Ascending aorta (tissue), 2 donors: ENCODE measurements at regions not wholly inside any gene's neighbourhood (a gene's known extent, or its start where the extent isn't known, plus 50 kb on each side); places are given as distances from the start of the nearest gene placed in this dataset.

Experiments
- DNase-seq, 2 donors: peaks; one replicate each; pipeline ENCODE4 v3.0.0-alpha.2; 2019; ENCODE audit warnings: low spot score in 2 of 2
- H3K27ac ChIP-seq, 2 donors: fragments of 200-600 bp; sonication (generic); one replicate each; pipeline ENCODE4 v1.5.1; 2016 to 2017; ENCODE audit warnings: mild to moderate bottlenecking in 1 of 2
- H3K27me3 ChIP-seq: fragments of 200-600 bp; sonication (generic); one replicate; pipeline ENCODE4 v1.5.1; 2017
- H3K36me3 ChIP-seq, 2 donors: fragments of 200-600 bp; sonication (generic); one replicate each; pipeline ENCODE4 v1.5.1; 2016
- H3K4me1 ChIP-seq, 2 donors: fragments of 200-600 bp; sonication (generic); one replicate each; pipeline ENCODE4 v1.5.1; 2016 to 2017; ENCODE audit warnings: mild to moderate bottlenecking in 1 of 2
- H3K4me3 ChIP-seq, 2 donors: fragments of 200-600 bp; sonication (generic); one replicate each; pipeline ENCODE4 v1.5.1; 2016 to 2017; ENCODE audit warnings: mild to moderate bottlenecking in 1 of 2
- H3K9me3 ChIP-seq, 2 donors: fragments of 200-600 bp; sonication (generic); one replicate each; pipeline ENCODE4 v1.5.1; 2016
- intact Hi-C: fragments of 100-400 bp; cut with DNase I; formaldehyde crosslinking; loops from one replicate; pipeline ENCODE4 v1.15.1; 2023
- TF ChIP-seq, protein P1 (sequence below), 3 experiments: fragments of 200-600 bp in 2 of 3; fragments of 450-650 bp in 1 of 3; sonication (generic) in 2 of 3; IDR thresholded peaks; one replicate each; pipeline ENCODE4 v1.5.1; 2016 to 2019; ENCODE audit warnings: antibody characterized with exemption in 3 of 3, mild to moderate bottlenecking in 1 of 3, moderate library complexity in 1 of 3

DNA sequence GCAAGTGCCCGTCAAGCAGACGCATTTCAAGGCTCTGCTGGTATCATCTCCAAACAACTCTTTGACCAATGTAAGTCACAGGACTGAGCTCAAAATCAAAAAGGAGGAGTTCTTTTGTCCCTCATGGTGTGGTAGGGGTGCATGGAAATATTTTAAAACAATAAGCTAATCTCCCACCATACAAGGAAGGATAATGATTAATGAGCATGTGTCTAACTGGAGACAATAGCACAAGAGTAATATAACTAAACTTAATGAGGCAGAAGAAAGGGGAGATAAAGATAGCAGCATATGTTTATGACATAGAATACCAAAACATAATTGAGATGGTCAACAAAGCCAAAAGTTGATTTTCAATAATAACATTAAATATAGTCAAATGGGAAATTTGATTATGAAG is 668.0 kb upstream of the ZP4 start:
- H3K27me3 ChIP-seq: no peaks in the 10 kb centered on the region
- no peaks in the 10 kb centered on the region for H3K36me3 ChIP-seq
- no peak for DNase-seq
- TF ChIP-seq, protein P1, sequence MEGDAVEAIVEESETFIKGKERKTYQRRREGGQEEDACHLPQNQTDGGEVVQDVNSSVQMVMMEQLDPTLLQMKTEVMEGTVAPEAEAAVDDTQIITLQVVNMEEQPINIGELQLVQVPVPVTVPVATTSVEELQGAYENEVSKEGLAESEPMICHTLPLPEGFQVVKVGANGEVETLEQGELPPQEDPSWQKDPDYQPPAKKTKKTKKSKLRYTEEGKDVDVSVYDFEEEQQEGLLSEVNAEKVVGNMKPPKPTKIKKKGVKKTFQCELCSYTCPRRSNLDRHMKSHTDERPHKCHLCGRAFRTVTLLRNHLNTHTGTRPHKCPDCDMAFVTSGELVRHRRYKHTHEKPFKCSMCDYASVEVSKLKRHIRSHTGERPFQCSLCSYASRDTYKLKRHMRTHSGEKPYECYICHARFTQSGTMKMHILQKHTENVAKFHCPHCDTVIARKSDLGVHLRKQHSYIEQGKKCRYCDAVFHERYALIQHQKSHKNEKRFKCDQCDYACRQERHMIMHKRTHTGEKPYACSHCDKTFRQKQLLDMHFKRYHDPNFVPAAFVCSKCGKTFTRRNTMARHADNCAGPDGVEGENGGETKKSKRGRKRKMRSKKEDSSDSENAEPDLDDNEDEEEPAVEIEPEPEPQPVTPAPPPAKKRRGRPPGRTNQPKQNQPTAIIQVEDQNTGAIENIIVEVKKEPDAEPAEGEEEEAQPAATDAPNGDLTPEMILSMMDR (IDR thresholded peaks at IDR 0.05): no peak
- no peak overlapping the region for H3K4me3 ChIP-seq
- no peak overlapping the region for H3K27ac ChIP-seq
- H3K4me1 ChIP-seq: no peaks in the 10 kb centered on the region
- intact Hi-C loops: no loop called here
- H3K9me3 ChIP-seq: no peaks in the 10 kb centered on the region

DNA sequence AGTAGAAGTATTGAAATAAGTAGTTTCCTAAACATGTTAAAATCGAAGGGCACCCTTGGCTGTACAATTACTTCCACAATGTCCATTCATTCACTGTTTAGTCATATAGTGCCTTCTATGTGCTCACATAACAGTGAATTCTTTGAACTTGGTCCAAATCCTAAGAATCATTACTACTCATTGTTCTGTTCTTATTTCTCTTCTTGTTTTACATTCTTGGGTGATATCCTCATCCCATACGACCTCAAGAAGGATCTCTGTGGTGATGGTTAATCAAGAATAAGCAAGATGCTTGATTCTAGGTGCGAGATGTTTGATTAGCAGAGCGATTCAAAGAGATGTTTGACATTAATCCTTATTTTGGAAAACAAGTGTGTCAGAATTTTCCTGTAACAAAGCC is 667.4 kb upstream of the ZP4 start:
- TF ChIP-seq, protein P1 (IDR thresholded peaks at IDR 0.05): no peak

DNA sequence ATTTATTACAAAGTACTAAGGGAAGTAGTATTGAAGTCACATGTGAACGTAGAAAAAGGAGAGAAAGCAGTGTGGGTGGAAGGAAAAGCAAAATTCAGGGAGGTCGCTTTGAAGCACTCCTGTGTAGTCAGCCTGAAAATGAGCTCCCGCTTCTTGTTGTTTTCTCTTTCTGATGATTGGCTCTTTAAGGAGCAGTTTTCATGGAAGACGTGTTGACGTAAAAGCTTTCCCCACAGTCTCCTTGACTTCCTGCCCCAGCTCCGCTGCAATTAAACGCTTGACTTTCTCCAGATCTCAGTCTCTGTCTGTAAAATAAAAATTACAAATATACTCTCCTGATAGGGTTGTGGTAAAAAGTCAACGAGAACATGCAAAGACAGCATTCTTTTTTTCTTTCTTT is 661.5 kb upstream of the ZP4 start:
- intact Hi-C loops: no loop called here
- H3K9me3 ChIP-seq: no peaks in the 10 kb centered on the region
- no peak overlapping the region for H3K4me3 ChIP-seq
- no peaks in the 10 kb centered on the region for H3K27me3 ChIP-seq
- no peak for DNase-seq
- H3K36me3 ChIP-seq: no peaks in the 10 kb centered on the region
- H3K27ac ChIP-seq: no peak overlapping the region
- TF ChIP-seq, protein P1 (IDR thresholded peaks at IDR 0.05): no peak
- H3K4me1 ChIP-seq: no peaks in the 10 kb centered on the region

More for the DNA sequence above, 667.4 kb upstream of the ZP4 start:
- no peaks in the 10 kb centered on the region for H3K27me3 ChIP-seq
- no peaks in the 10 kb centered on the region for H3K9me3 ChIP-seq
- H3K4me3 ChIP-seq: no peak overlapping the region
- H3K27ac ChIP-seq: no peak overlapping the region
- DNase-seq: no peak
- intact Hi-C loops: no loop called here
- no peaks in the 10 kb centered on the region for H3K4me1 ChIP-seq
- no peaks in the 10 kb centered on the region for H3K36me3 ChIP-seq

DNA sequence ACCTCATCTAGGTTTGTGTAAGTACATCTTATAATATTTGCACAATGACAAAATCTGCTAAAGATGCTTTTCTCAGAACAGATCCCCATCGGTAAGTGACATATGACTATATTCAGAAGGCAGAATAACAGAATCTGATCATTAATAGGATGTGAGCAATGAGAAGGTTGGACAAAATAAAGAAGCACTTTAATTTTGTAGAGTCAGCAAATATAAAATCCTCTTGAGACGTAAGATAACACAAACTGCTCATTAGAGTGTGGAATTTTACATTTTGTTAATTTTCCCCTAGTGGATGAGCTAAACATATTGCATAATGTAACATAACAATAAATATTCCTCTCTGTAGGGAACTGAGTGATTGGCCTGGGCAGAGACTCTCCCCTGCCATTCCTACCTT is 658.4 kb upstream of the ZP4 start:
- TF ChIP-seq, protein P1 (IDR thresholded peaks at IDR 0.05): no peak
- no peak overlapping the region for H3K27ac ChIP-seq
- H3K4me3 ChIP-seq: no peak overlapping the region
- H3K36me3 ChIP-seq: no peaks in the 10 kb centered on the region
- no peak for DNase-seq
- no peaks in the 10 kb centered on the region for H3K4me1 ChIP-seq
- no peaks in the 10 kb centered on the region for H3K9me3 ChIP-seq
- intact Hi-C loops: no loop called here
- H3K27me3 ChIP-seq: no peaks in the 10 kb centered on the region

DNA sequence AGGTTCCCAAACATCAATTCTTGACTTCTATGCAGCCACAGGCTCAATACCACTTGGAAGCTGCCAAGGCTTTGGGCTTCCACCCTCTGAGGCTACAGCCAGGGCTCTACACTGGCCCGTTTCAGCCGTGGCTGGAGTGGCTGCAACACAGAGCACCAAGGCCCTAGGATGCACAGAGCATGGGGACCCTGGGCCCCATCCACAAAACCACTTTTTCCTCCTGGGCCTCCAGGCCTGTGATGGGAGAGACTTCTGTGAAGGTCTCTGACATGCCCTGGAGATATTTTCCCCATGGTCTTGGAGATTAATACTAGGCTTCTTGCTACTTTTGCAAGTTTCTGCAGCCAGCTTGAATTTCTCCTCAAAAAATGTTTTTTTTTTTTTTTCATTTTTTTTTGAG is 655.4 kb upstream of the ZP4 start:
- intact Hi-C loops: no loop called here
- H3K9me3 ChIP-seq: no peaks in the 10 kb centered on the region
- H3K27ac ChIP-seq: no peak overlapping the region
- TF ChIP-seq, protein P1 (IDR thresholded peaks at IDR 0.05): no peak
- H3K36me3 ChIP-seq: no peaks in the 10 kb centered on the region
- no peak overlapping the region for H3K4me3 ChIP-seq
- H3K4me1 ChIP-seq: no peaks in the 10 kb centered on the region
- no peak for DNase-seq
- no peaks in the 10 kb centered on the region for H3K27me3 ChIP-seq

DNA sequence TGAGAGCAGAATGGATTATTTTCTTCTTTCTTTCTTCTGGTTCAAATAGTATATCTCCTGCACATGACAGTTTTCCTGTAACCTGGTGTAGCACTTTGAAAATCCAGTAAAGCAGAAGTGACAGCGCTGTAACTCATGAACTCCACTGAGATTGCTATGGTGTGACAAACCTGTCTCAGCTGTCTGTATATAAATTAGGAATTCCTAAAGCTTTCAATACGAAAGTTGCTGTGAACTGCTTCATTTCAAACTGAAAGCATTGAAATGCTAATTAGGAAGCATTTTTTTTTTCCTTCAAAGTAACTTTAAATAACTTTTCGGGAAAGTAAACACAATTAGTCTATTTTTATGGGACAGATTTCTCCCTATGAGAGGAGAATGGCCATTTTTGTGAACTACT is 646.9 kb upstream of the ZP4 start:
- Histone ChIP-seq H3K9me3 (no peaks in the 10 kb centered on the region), H3K4me3 (no peak overlapping the region), H3K4me1 (no peaks in the 10 kb centered on the region), H3K27ac (no peak overlapping the region), H3K27me3 (no peaks in the 10 kb centered on the region), H3K36me3 (no peaks in the 10 kb centered on the region)
- TF ChIP-seq, protein P1 (IDR thresholded peaks at IDR 0.05): no peak
- intact Hi-C loops: no loop called here
- no peak for DNase-seq
